ENCODE measurements at regions not wholly inside any gene's neighbourhood (a gene's known extent, or its start where the extent isn't known, plus 50 kb on each side); places are given as distances from the start of the nearest gene placed in this dataset.

DNA sequence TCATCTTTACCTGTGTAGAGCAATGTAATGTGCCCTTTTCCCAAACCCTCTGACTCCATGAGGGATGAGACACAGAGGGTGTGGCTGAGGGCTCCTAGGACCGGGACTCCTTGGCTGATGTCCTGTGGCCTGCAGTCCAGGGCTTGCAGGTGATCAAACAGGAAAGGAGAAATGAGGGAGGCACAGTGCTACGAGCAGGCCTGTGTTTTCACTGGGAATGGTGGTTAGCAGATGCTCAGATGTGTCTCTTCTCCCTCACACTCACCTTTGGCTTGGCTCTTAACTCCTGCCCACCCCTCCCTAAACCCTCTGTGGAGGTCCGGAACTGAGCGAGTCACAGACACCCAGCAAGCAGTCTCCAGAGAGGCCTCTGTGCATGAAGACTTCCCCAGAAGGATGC is 254.4 kb downstream of the DAD1 start:
- DNase-seq (ENCODE audit: low read depth, low spot score), result no peak
- POLR2A ChIA-PET, result no interaction called here
- H3K4me2 ChIP-seq (ENCODE audit: low read length), result peak overlapping the region; percentile 75

More for the DNA sequence above, 254.4 kb downstream of the DAD1 start:
- Histone ChIP-seq H3K4me3 (replicated peaks in 1 of 2; ENCODE audit: low read depth in 1 of 2, low read length in 2 of 2) (peak overlapping the region in 1 of 2 experiments; percentile 42; a peak in 3 of 4 replicates), H4K20me1 (ENCODE audit: insufficient read depth) (no peaks in the 10 kb centered on the region), H3K27ac (ENCODE audit: low read depth, low read length) (peak overlapping the region; percentile 50), H2AFZ (ENCODE audit: low read depth, low read length, poor library complexity, severe bottlenecking) (peak overlapping the region; percentile 71), H3K79me2 (ENCODE audit: insufficient read depth, low read length) (no peaks in the 10 kb centered on the region), H3K9ac (ENCODE audit: low read length) (peak overlapping the region; percentile 20; the same call in 1 of the 2 replicates), H3K9me2 (ENCODE audit: insufficient read depth) (no peaks in the 10 kb centered on the region), H3K27me3 (ENCODE audit: insufficient read depth, low read length) (no peaks in the 10 kb centered on the region), H3K36me3 (ENCODE audit: control insufficient read depth in 1 of 2, insufficient read depth in 2 of 2, low read length in 2 of 2) (no peaks in the 10 kb centered on the region), H3K9me3 (ENCODE audit: control insufficient read depth in 1 of 2, insufficient read depth in 1 of 2, low read depth in 1 of 2, low read length in 2 of 2) (peaks cover 0 to 4% of the 10 kb centered on the region in 2 experiments; a peak in 1 of 4 replicates), H3K4me1 (ENCODE audit: control insufficient read depth in 1 of 2, insufficient read depth in 2 of 2, low read length in 2 of 2) (peaks cover 21 to 25% of the 10 kb centered on the region in 2 experiments)
- no peak for TF ChIP-seq EGR1 (IDR thresholded peaks at IDR 0.05; ENCODE audit: low read depth)
- TF ChIP-seq YY1 (IDR thresholded peaks at IDR 0.05; ENCODE audit: extremely low read depth, insufficient replicate concordance, low read depth, low read length), result no peak
- TF ChIP-seq CEBPB (IDR thresholded peaks at IDR 0.05; ENCODE audit: low read depth), result no peak
- TF ChIP-seq, protein P1, sequence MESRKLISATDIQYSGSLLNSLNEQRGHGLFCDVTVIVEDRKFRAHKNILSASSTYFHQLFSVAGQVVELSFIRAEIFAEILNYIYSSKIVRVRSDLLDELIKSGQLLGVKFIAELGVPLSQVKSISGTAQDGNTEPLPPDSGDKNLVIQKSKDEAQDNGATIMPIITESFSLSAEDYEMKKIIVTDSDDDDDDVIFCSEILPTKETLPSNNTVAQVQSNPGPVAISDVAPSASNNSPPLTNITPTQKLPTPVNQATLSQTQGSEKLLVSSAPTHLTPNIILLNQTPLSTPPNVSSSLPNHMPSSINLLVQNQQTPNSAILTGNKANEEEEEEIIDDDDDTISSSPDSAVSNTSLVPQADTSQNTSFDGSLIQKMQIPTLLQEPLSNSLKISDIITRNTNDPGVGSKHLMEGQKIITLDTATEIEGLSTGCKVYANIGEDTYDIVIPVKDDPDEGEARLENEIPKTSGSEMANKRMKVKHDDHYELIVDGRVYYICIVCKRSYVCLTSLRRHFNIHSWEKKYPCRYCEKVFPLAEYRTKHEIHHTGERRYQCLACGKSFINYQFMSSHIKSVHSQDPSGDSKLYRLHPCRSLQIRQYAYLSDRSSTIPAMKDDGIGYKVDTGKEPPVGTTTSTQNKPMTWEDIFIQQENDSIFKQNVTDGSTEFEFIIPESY (IDR thresholded peaks at IDR 0.05; ENCODE audit: extremely low read depth, insufficient replicate concordance, low read length), result no peak
- no peak for TF ChIP-seq REST (IDR thresholded peaks at IDR 0.05; ENCODE audit: low read depth)
- no peak for TF ChIP-seq SRF (IDR thresholded peaks at IDR 0.05; ENCODE audit: low read depth)
- no peak for TF ChIP-seq SP1 (IDR thresholded peaks at IDR 0.05; ENCODE audit: low read depth)
- TF ChIP-seq JUND (IDR thresholded peaks at IDR 0.05), result no peak
- TF ChIP-seq TCF7L2 (IDR thresholded peaks at IDR 0.05; ENCODE audit: borderline replicate concordance, extremely low read depth, insufficient read depth, insufficient read length), result no peak
- TF ChIP-seq EZH2phosphoT487 (IDR thresholded peaks at IDR 0.05; ENCODE audit: borderline replicate concordance), result no peak
- TF ChIP-seq RAD21 (IDR thresholded peaks at IDR 0.05; ENCODE audit: low read depth), result no peak
- no peak for TF ChIP-seq POLR2A (IDR thresholded peaks at IDR 0.05; ENCODE audit: borderline replicate concordance, extremely low read depth, insufficient read depth, insufficient read length)
- TF ChIP-seq POLR2AphosphoS5 (IDR thresholded peaks at IDR 0.05; ENCODE audit: low read depth, low read length), result no peak
- TF ChIP-seq ZFX (IDR thresholded peaks at IDR 0.05), result no peak
- ChIA-PET RAD21 (ENCODE audit: low non-redundant PET in 1 of 2, low total read pairs in 2 of 2, uncharacterized antibody in 2 of 2, unreplicated experiment in 2 of 2) (no interaction called here), CTCF (interaction anchor here (2.7 to 3.4 kb wide), 2 partner anchors 14 to 40 kb away, joined by 13 to 17 read pairs; no protein-coding TSS in a partner anchor)
- peak; percentile 85 for ATAC-seq
- BruUV-seq (replicated peaks), result no TSS peak
- intact Hi-C loops (cut with micrococcal nuclease), result no loop called here
